ENCODE measurements at regions not wholly inside any gene's neighbourhood (a gene's known extent, or its start where the extent isn't known, plus 50 kb on each side); places are given as distances from the start of the nearest gene placed in this dataset.

- no peak for TF ChIP-seq SUZ12 (IDR thresholded peaks at IDR 0.05; ENCODE audit: extremely low read depth, insufficient read depth, insufficient read length)
- TF ChIP-seq YY1 (IDR thresholded peaks at IDR 0.05; ENCODE audit: insufficient read depth, insufficient read length), result no peak
These were observed 79.4 kb upstream of the VEPH1 start for GRCh38 chr3:157582637-157582973.

All from NT2/D1 (cell line).